Activated naive CD8-positive, alpha-beta T cell treated with anti-CD3 and anti-CD28 coated beads, Interleukin-2, amount 10 ng/mL, durations not matched to agents 7 days and 5 days (primary cell): ENCODE measurements at regions not wholly inside any gene's neighbourhood (a gene's known extent, or its start where the extent isn't known, plus 50 kb on each side); places are given as distances from the start of the nearest gene placed in this dataset.
"Not testable (repeated sequence)": the region's sequence is repeated elsewhere in the genome, so short reads cannot be mapped to it uniquely, and the experiment has no call there.

Source experiments
- ATAC-seq: fragments of 150-1000 bp; cut with Tn5 transposase; one replicate; pipeline ENCODE4 v1.10.0; 2021; ENCODE audit warnings: low read depth, moderate library complexity
- POLR2A ChIA-PET: fragments of 350-600 bp; sonication (Branson Sonifier 250); formaldehyde crosslinking; loops from one replicate; lab custom pipeline; 2021; ENCODE audit warnings: antibody characterized with exemption; lab: Charles Lee
- DNase-seq: peaks from one replicate; pipeline ENCODE4 v3.0.0; 2021
- H3K27ac Mint-ChIP-seq: one replicate; pipeline ENCODE4 v1.8.0; 2022; ENCODE audit warnings: mild to moderate bottlenecking, mixed read lengths
- H3K27me3 Mint-ChIP-seq: one replicate; pipeline ENCODE4 v1.8.0; 2022; ENCODE audit warnings: mild to moderate bottlenecking, moderate library complexity, mixed read lengths
- H3K36me3 Mint-ChIP-seq: one replicate; pipeline ENCODE4 v1.8.0; 2021; ENCODE audit warnings: mild to moderate bottlenecking, mixed read lengths
- H3K4me1 Mint-ChIP-seq: one replicate; pipeline ENCODE4 v1.8.0; 2021; ENCODE audit warnings: mixed read lengths
- H3K4me3 Mint-ChIP-seq: one replicate; pipeline ENCODE4 v1.8.0; 2022; ENCODE audit warnings: mild to moderate bottlenecking, moderate library complexity, mixed read lengths
- H3K9me3 Mint-ChIP-seq: one replicate; pipeline ENCODE4 v1.8.0; 2021; ENCODE audit warnings: mixed read lengths

DNA sequence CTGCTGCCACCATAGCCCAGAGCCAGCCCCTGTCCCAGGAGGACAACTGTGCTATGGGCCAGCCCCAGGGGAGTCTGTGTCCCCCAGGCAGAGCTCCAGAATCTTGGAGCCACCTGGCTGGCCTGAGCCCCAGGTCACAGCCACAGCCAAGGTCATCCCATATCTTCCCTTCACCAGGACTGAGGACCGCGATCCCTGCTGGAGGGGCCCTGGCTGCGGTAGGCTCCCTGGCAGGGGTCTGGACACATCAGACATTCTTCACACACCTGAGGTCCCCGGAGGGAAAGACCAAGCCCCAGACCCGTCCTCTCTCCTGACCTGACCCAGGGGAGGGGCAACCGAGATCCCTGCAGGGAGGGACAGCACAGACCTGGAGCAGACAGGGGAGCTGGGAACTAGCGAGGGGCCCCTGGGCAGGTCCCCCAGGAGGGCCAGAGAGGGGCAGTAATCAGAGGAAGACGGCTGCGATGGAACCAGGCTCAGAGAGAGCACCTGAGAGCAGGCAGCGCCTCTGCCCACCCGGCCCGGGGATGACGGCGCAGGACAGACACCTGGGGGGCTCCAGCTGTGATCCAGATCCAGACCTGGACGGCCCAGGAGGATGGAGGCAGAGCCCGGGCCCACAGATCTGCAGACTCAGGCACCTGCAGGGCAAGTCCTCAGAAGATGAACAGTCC, 103.2 kb upstream of the EIF5 start:
- ATAC-seq (no peak), DNase-seq (no peak)
- Mint-ChIP-seq H3K4me3 (no peak overlapping the region), H3K27ac (no peak overlapping the region), H3K27me3 (peaks cover 19% of the 10 kb centered on the region), H3K36me3 (no peaks in the 10 kb centered on the region), H3K9me3 (no peaks in the 10 kb centered on the region), H3K4me1 (no peaks in the 10 kb centered on the region)
- POLR2A ChIA-PET, result no interaction called here

DNA sequence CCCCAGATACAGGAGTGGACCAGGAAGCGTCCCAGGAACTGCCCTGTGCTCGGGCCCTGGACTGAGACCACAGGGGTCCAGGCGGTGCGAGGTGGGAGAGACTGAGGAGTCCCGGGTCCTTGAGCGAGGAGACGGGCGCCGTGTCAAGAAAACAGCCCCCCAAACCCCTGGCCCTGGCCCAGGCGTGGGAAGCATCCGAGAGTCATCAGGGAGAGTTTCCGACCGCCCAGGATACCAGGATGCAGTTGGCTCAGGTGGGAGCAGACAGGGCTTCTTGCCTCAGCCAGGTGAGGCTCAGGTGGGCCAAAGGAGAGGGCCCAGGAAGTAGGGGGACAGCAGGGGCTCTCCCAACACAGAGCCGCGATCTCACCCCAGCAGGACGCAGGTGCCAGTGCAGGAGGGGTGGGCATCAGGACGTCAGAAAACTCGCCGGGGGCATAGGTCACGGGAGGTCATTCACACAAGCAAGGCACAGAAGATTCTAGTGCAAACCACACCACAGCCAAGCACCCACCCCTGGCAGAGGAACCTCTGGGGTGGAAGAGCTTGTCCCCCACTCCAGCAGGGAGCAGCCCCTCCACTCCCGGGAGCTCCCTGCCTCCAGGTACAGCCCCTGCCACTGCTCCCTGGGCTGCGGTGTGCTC, 102.5 kb upstream of the EIF5 start:
- ATAC-seq, result no peak
- Mint-ChIP-seq H3K4me3 (no peak overlapping the region), H3K4me1 (no peaks in the 10 kb centered on the region), H3K36me3 (no peaks in the 10 kb centered on the region), H3K27ac (no peak overlapping the region), H3K27me3 (peaks cover 20% of the 10 kb centered on the region), H3K9me3 (no peaks in the 10 kb centered on the region)
- POLR2A ChIA-PET, result no interaction called here
- DNase-seq, result no peak

DNA sequence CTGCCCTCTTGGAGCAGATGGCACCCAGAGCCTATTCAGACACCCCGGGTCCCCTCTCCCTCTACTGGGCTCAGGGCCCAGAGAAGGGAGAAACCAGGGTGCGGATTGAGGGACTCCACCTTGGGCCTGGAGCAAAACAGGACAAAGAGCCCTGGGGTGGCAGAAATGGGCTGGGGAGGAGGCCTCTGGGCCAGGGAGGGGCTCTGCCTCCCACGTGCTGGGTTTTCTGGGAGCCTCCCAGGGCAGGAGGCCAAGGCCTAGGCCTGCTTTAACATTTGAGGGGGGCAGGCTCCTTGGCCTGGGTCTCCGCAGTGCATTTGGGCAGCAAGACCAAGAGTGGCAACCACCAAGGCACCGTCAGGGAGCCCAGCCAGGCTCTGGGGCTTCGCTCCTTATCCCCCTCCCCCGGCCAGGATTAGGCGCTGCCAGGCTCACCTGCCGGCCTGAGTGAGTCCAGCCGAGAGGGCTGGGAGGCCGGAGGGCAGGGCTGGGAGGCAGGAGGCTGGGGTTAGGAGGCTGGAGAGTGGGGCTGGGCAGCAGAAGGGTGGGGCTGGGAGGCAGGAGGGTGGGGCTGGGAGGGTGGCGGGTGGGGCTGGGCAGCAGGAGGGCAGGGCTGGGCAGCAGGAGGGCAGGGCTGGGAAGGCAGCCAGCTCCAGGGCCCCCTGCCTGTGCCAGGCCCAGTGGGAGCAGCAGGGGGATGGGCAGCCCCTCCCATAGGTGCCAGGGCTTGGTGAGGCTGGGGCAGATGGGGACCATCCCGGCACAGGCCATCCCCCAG, 101.8 kb upstream of the EIF5 start:
- POLR2A ChIA-PET, result no interaction called here
- no peaks in the 10 kb centered on the region for H3K4me1 Mint-ChIP-seq
- DNase-seq (no peak), ATAC-seq (no peak)
- no peak overlapping the region for H3K27ac Mint-ChIP-seq
- peaks cover 20% of the 10 kb centered on the region for H3K27me3 Mint-ChIP-seq
- H3K4me3 Mint-ChIP-seq, result no peak overlapping the region
- H3K36me3 Mint-ChIP-seq, result no peaks in the 10 kb centered on the region
- no peaks in the 10 kb centered on the region for H3K9me3 Mint-ChIP-seq

DNA sequence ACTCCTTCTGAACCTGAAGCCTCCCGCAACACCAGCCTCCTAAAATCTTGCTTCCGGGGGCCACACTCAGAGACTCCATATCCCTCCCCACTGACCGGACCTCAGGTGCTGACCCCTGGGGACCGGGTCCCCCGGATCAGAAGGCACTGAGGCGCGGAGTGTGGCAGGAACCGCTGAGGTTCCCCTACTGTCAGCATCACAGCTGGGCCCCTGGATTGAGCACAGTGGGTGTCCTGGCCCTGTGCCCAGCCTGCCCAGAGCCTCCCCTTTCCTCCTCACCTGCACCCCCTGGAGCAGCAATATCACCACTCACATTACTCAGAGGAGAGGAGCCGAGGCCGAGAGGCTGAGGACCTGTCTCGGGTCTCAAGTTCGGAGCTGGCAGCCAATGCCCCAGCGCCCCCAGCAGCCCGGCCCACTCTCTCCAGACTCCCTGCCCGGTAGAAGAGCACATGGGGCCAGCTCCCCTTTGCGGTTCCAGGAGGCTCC, 101.2 kb upstream of the EIF5 start:
- H3K36me3 Mint-ChIP-seq, result no peaks in the 10 kb centered on the region
- peaks cover 2% of the 10 kb centered on the region for H3K9me3 Mint-ChIP-seq
- peaks cover 20% of the 10 kb centered on the region for H3K27me3 Mint-ChIP-seq
- DNase-seq (no peak), ATAC-seq (no peak)
- no peak overlapping the region for H3K27ac Mint-ChIP-seq
- POLR2A ChIA-PET, result no interaction called here
- no peaks in the 10 kb centered on the region for H3K4me1 Mint-ChIP-seq
- H3K4me3 Mint-ChIP-seq, result no peak overlapping the region

DNA sequence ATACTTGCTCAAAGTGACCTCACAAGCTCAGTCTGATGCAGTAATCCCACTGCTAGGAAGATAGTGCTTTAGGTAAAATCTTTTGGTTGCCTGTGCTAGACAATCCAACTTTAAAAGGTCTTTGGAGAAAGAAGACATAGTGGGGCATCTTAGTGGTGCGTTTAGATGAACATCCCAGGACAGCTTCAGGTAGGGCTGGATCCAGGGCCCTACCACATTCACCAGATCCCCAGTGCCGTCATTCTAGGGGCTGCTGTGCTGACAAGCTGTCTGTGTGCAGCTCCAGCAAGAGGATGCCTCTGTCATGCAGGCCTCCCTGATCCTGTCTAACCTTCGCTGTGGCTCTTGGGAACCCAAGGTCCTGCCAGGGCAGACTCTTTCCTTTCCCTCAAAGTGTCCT, 100.7 kb upstream of the EIF5 start:
- ATAC-seq (no peak), DNase-seq (no peak)
- H3K36me3 Mint-ChIP-seq, result no peaks in the 10 kb centered on the region
- H3K9me3 Mint-ChIP-seq, result peaks cover 5% of the 10 kb centered on the region
- no peak overlapping the region for H3K4me3 Mint-ChIP-seq
- H3K27me3 Mint-ChIP-seq, result peaks cover 20% of the 10 kb centered on the region
- POLR2A ChIA-PET, result no interaction called here
- no peak overlapping the region for H3K27ac Mint-ChIP-seq
- no peaks in the 10 kb centered on the region for H3K4me1 Mint-ChIP-seq

DNA sequence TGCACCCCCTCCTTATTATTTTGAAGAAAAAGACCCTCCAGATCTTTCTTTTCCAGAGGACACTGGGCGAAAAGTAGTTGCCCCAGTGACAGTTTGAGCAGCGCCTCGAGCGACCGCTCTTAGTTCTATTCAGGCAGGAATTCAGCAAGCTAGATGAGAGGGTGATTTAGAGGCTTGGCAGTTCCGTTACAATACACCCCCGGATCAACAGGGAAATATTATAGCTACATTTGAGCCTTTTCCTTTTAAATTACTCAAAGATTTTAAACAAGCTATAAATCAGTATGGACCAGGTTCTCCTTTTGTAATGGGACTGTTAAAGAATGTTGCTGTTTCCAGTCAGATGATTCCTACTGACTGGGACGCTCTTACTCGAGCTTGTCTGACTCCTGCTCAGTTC, 99.2 kb upstream of the EIF5 start:
- DNase-seq, H3K27ac Mint-ChIP-seq, H3K4me1 Mint-ChIP-seq, ATAC-seq, H3K4me3 Mint-ChIP-seq, H3K36me3 Mint-ChIP-seq, POLR2A ChIA-PET: not testable (repeated sequence)
- H3K9me3 Mint-ChIP-seq, result peaks cover 12% of the 10 kb centered on the region
- peaks cover 20% of the 10 kb centered on the region for H3K27me3 Mint-ChIP-seq

DNA sequence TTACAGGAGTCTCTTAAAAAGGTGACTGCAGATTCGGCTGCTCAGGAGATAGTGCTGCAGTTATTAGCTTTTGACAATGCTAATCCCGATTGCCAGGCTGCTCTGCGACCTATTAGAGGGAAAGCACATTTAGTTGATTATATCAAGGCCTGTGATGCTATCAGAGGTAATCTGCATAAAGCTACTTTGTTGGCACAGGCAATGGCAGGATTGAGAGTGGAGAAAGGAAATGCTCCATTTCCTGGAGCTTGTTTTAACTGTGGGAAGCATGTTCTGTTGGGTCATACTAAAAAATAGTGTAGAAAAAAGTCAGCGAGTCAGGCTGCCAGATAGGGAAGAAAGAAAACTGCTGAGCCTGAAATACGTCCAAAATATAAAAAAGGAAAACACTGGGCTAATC, 98.5 kb upstream of the EIF5 start:
- H3K36me3 Mint-ChIP-seq, POLR2A ChIA-PET, H3K4me3 Mint-ChIP-seq, ATAC-seq, DNase-seq, H3K27ac Mint-ChIP-seq, H3K4me1 Mint-ChIP-seq: not testable (repeated sequence)
- H3K27me3 Mint-ChIP-seq, result peaks cover 20% of the 10 kb centered on the region
- H3K9me3 Mint-ChIP-seq, result peaks cover 12% of the 10 kb centered on the region

DNA sequence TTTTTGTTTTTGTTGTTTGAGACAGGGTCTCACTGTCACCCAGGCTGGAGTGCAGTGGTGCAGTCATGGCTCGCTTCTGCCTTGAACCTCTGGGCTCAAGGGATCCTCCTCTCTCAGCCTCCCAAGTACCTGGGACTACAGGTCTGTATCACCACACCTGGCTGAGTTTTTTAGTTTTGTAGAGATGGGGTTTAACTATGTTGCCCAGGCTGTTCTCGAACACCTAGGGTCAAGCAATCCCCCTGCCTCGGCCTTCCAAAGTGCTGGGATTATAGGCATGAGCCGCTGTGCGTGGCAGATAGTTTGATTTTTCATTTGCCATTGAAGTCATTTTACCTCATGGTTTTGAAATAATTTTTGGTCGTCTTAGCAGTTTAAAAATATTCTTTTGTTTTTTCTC, 94.3 kb upstream of the EIF5 start:
- POLR2A ChIA-PET, result no interaction called here
- H3K4me1 Mint-ChIP-seq, result no peaks in the 10 kb centered on the region
- H3K4me3 Mint-ChIP-seq, result no peak overlapping the region
- ATAC-seq (no peak), DNase-seq (no peak)
- H3K27ac Mint-ChIP-seq, result no peak overlapping the region
- H3K9me3 Mint-ChIP-seq, result peaks cover 14% of the 10 kb centered on the region
- no peaks in the 10 kb centered on the region for H3K36me3 Mint-ChIP-seq
- peaks cover 20% of the 10 kb centered on the region for H3K27me3 Mint-ChIP-seq

DNA sequence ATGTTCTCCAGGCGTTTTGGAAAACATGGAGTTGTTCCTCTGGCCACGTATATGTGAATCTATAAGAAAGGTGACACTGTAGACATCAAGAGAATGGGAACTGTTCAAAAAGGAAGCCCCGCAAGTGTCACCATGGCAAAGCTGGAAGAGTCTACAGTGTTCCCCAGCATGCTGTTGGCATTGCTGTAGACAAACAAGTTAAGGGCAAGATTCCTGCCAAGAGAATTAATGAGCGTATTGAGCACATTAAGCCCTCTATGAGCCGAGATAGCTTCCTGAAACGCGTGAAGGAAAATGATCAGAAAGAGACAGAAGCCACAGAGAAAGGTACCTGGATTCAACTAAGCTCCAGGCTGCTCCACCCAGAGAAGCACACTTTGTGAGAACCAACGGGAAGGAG, 92.5 kb upstream of the EIF5 start:
- POLR2A ChIA-PET, result no interaction called here
- Mint-ChIP-seq H3K27me3 (peaks cover 16% of the 10 kb centered on the region), H3K36me3 (no peaks in the 10 kb centered on the region), H3K9me3 (peaks cover 14% of the 10 kb centered on the region), H3K4me1 (no peaks in the 10 kb centered on the region), H3K27ac (no peak overlapping the region), H3K4me3 (no peak overlapping the region)
- ATAC-seq (no peak), DNase-seq (no peak)

DNA sequence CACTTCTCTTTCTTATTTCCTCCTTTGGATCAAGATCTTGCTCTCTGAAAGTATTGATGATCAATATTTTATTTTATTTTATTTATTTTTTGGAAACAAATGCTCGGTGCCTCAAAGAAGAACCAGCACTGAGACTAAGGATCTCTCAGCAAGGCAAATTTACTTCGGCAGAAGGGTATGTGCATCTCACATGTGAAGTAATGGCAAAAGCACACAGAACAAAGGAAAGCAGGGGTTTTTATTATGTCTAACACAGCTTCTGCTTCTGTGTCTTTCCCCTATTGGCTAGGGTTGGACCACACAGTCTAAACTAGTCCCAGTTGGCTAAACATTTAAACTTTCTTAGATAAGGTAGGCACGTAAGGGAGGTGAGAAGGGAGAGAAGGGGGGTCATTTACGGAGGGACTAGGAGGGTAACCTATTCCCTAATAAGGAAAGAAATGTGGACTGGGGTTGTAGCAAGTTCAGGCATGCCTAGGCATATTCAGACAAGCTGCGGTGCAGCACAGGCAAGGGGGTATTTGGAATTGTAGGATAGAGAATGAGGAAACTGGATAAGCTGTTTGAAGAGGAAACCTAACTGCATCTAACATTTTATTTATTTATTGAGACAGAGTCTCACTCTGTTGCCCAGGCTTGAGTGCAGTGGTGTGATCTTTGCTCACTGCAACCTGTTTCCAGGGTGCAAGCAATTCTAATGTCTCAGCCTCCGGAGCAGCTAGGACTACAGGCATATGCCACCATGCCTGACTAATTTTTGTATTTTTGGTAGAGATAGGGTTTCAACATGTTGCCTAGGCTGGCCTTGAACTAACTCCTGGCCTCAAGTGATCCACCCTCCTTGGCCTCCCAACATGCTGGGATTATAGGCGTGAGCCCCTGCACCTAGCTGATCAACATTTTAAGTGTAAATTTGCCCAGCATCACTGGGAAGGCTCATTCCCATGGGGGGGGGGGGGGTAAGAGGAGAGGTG, 90.0 kb upstream of the EIF5 start:
- peaks cover 16% of the 10 kb centered on the region for H3K27me3 Mint-ChIP-seq
- DNase-seq, result no peak
- POLR2A ChIA-PET, result no interaction called here
- no peak overlapping the region for H3K4me3 Mint-ChIP-seq
- peaks cover 5% of the 10 kb centered on the region for H3K9me3 Mint-ChIP-seq
- no peaks in the 10 kb centered on the region for H3K36me3 Mint-ChIP-seq
- no peak for ATAC-seq
- H3K27ac Mint-ChIP-seq, result no peak overlapping the region
- H3K4me1 Mint-ChIP-seq, result no peaks in the 10 kb centered on the region

DNA sequence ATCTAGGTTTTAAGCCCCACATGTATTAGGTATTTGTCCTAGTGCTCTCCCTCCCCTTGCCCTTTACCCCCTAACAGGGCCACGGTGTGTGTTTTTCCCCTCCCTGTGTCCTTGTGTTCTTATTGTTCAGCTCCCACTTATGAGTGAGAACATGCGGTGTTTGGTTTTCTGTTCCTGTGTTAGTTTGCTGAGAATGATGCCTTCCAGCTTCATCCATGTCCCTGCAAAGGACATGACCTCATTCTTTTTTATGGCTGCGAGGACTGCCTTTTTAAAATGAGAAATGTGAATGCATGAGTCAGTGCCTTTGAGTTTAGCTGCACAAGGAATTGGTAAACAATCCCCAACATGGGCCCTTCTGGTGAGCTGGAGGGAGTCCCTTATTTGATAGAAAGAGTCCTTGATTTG, 88.4 kb upstream of the EIF5 start:
- H3K27me3 Mint-ChIP-seq, result peaks cover 18% of the 10 kb centered on the region
- not testable (repeated sequence) for H3K27ac Mint-ChIP-seq, ATAC-seq, H3K9me3 Mint-ChIP-seq, H3K4me3 Mint-ChIP-seq, H3K4me1 Mint-ChIP-seq, H3K36me3 Mint-ChIP-seq, DNase-seq
- POLR2A ChIA-PET, result interaction anchor here (0.6 kb wide), 1 partner anchor 326 kb away, joined by 5 read pairs; no protein-coding TSS in a partner anchor

DNA sequence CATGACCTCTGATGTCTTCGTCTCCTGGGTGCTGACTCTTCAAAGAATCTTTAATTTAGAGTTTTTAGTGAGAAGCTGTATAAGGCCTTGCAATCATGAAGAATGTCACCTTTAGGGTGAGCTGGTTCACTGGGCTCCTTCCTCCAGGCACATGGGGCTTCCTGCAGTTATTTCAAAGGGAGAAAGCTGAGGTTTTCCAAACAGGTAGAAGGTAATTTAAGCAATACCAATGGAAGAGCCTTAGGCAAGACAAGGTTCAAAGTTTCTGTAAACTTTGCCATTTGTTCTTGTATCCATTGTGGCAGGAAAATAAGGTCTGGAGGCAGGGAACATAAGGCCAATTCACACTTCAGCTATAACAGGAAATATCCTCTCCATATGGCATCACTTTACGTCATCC, 88.0 kb upstream of the EIF5 start:
- Mint-ChIP-seq H3K27ac (no peak overlapping the region), H3K36me3 (no peaks in the 10 kb centered on the region), H3K9me3 (peaks cover 2% of the 10 kb centered on the region), H3K4me3 (no peak overlapping the region), H3K27me3 (peaks cover 18% of the 10 kb centered on the region), H3K4me1 (no peaks in the 10 kb centered on the region)
- no peak for ATAC-seq
- POLR2A ChIA-PET, result interaction anchor here (0.6 kb wide), 1 partner anchor 327 kb away, joined by 5 read pairs; no protein-coding TSS in a partner anchor
- DNase-seq, result no peak

DNA sequence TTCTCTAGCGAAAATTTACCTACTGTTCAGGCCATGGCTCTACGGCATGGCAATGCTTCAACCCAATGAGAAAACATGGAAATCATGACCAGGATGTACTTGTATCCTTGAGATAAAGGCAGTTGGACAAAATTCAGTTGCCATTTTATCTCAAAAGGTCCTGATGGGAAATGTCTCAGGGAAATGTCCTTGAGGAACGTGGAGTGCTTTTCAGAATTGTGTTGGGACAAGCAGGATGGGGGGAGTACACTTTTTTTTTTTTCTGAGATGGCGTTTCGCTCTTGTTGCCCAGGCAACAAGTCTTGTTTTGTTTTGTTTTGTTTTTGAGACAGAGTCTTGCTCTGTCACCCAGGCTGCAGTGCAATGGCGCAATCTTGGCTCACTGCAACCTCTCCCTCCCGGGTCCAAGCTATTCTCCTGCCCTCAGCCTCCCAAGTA, 86.8 kb upstream of the EIF5 start:
- Mint-ChIP-seq H3K27me3 (peaks cover 16% of the 10 kb centered on the region), H3K27ac (no peak overlapping the region), H3K9me3 (no peaks in the 10 kb centered on the region)

More for the DNA sequence above, 86.8 kb upstream of the EIF5 start:
- no peak for DNase-seq
- no peak for ATAC-seq
- Mint-ChIP-seq H3K4me3 (no peak overlapping the region), H3K4me1 (no peaks in the 10 kb centered on the region), H3K36me3 (no peaks in the 10 kb centered on the region)
- POLR2A ChIA-PET, result no interaction called here
